ENCODE measurements at regions not wholly inside any gene's neighbourhood (a gene's known extent, or its start where the extent isn't known, plus 50 kb on each side); places are given as distances from the start of the nearest gene placed in this dataset.

- TF ChIP-seq BHLHE40 (IDR thresholded peaks at IDR 0.05; ENCODE audit: borderline replicate concordance) = no peak
- TF ChIP-seq SP1 (IDR thresholded peaks at IDR 0.05) = no peak
- no peak for TF ChIP-seq NFRKB (IDR thresholded peaks at IDR 0.05)
- no peak for TF ChIP-seq LEF1 (IDR thresholded peaks at IDR 0.05; ENCODE audit: borderline replicate concordance)
- TF ChIP-seq FOXK2 (IDR thresholded peaks at IDR 0.05) = no peak
- TF ChIP-seq ELF4 (IDR thresholded peaks at IDR 0.05) = no peak
- no peak for TF ChIP-seq L3MBTL2 (conservative IDR thresholded peaks at IDR 0.05)
- TF ChIP-seq FOXA1 (IDR thresholded peaks at IDR 0.05) = no peak
- ChIA-PET POLR2A (no interaction called here), CTCF (no interaction called here)
- no peak for DNase-seq (ENCODE audit: extremely low spot score)
Measured at GRCh38 chr5:4156889-4157288, 561.3 kb downstream of the IRX1 start.

DNA sequence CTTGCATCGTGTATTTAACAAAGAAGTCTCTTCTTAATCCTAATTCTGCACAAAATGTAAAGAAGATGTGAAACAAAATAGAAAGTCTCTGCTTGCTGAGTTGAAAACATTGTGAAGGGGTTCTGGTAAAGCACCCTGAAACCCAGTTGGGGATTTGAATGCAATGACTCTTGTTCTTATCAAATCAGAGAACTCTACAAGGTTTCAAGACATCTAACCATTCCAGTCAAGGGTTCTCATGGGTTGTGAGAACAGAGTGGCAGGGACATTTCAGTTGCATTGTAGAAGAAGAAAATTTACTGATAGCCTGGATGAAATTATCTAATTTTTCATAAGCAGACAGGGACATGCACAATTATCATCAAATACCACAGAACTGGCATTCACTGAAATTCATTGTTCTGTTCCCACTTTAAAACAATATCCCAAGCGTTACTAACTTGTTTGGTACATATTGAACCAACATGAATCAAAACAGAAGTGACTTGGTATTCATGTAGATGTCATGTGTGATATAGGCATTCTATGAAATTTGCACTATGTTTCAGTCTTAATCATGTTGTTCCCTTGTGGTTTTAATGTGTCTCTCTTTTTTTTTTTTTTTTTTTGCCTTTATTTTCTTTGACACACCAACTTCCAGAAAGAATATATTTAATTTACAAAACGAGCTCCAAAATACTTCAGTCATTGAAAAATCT, 563.3 kb downstream of the IRX1 start:
- ChIA-PET CTCF (no interaction called here), POLR2A (no interaction called here)
- no peak for TF ChIP-seq HDGF (IDR thresholded peaks at IDR 0.05; ENCODE audit: borderline replicate concordance)
- TF ChIP-seq ZNF384 (IDR thresholded peaks at IDR 0.05) = no peak
- no peak for TF ChIP-seq L3MBTL2 (conservative IDR thresholded peaks at IDR 0.05)
- TF ChIP-seq SP1 (IDR thresholded peaks at IDR 0.05) = no peak
- no peak for TF ChIP-seq FOXK2 (IDR thresholded peaks at IDR 0.05)
- no peak for TF ChIP-seq NFRKB (IDR thresholded peaks at IDR 0.05)
- no peak for TF ChIP-seq ARNT (IDR thresholded peaks at IDR 0.05)
- no peak for TF ChIP-seq LEF1 (IDR thresholded peaks at IDR 0.05; ENCODE audit: borderline replicate concordance)
- TF ChIP-seq, protein P1, sequence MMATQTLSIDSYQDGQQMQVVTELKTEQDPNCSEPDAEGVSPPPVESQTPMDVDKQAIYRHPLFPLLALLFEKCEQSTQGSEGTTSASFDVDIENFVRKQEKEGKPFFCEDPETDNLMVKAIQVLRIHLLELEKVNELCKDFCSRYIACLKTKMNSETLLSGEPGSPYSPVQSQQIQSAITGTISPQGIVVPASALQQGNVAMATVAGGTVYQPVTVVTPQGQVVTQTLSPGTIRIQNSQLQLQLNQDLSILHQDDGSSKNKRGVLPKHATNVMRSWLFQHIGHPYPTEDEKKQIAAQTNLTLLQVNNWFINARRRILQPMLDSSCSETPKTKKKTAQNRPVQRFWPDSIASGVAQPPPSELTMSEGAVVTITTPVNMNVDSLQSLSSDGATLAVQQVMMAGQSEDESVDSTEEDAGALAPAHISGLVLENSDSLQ (IDR thresholded peaks at IDR 0.05) = no peak
- no peak for TF ChIP-seq BHLHE40 (IDR thresholded peaks at IDR 0.05; ENCODE audit: borderline replicate concordance)
- no peak for TF ChIP-seq CTBP1 (IDR thresholded peaks at IDR 0.05; ENCODE audit: borderline replicate concordance)
- no peak for TF ChIP-seq FOXM1 (IDR thresholded peaks at IDR 0.05; ENCODE audit: borderline replicate concordance)
- no peak for TF ChIP-seq TARDBP (IDR thresholded peaks at IDR 0.05)
- TF ChIP-seq SUZ12 (IDR thresholded peaks at IDR 0.05) = no peak
- TF ChIP-seq FOXA1 (IDR thresholded peaks at IDR 0.05) = no peak
- no peak for TF ChIP-seq ELF4 (IDR thresholded peaks at IDR 0.05)
- no peak for DNase-seq (ENCODE audit: extremely low spot score)

DNA sequence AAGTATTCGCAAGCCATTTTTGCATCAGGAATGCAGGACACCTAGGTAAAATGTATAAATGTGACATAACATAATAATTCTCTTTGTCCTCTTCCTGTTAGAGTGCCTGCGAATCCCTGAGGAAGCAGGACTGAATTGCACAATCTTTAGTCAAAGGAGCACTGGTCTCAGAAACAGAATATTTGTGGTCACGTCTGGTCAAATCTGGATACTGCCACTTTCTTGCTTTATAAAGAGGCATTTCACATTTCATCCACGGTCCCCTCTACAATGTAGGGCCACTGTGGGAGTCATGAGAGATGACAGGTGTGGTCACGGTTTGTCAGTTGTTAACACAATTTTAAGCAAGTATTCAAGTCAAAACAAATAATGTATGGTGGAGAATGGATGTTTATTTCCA, 564.0 kb downstream of the IRX1 start:
- CTCF ChIA-PET = no interaction called here
- TF ChIP-seq, protein P1 (IDR thresholded peaks at IDR 0.05) = no peak
- no peak for TF ChIP-seq ZNF384 (IDR thresholded peaks at IDR 0.05)
- no peak for TF ChIP-seq ELF4 (IDR thresholded peaks at IDR 0.05)
- no peak for TF ChIP-seq ARNT (IDR thresholded peaks at IDR 0.05)
- no peak for TF ChIP-seq L3MBTL2 (conservative IDR thresholded peaks at IDR 0.05)
- no peak for TF ChIP-seq CTBP1 (IDR thresholded peaks at IDR 0.05; ENCODE audit: borderline replicate concordance)
- no peak for TF ChIP-seq SP1 (IDR thresholded peaks at IDR 0.05)
- no peak for TF ChIP-seq BHLHE40 (IDR thresholded peaks at IDR 0.05; ENCODE audit: borderline replicate concordance)
- TF ChIP-seq FOXM1 (IDR thresholded peaks at IDR 0.05; ENCODE audit: borderline replicate concordance) = no peak
- TF ChIP-seq SUZ12 (IDR thresholded peaks at IDR 0.05) = no peak
- no peak for TF ChIP-seq LEF1 (IDR thresholded peaks at IDR 0.05; ENCODE audit: borderline replicate concordance)
- TF ChIP-seq FOXA1 (IDR thresholded peaks at IDR 0.05) = no peak
- TF ChIP-seq TARDBP (IDR thresholded peaks at IDR 0.05) = no peak
- TF ChIP-seq FOXK2 (IDR thresholded peaks at IDR 0.05) = no peak
- TF ChIP-seq HDGF (IDR thresholded peaks at IDR 0.05; ENCODE audit: borderline replicate concordance) = no peak
- no peak for TF ChIP-seq NFRKB (IDR thresholded peaks at IDR 0.05)
- DNase-seq (ENCODE audit: extremely low spot score) = no peak
- POLR2A ChIA-PET = no interaction called here

GRCh38 chr5:4164167-4164566, 568.5 kb downstream of the IRX1 start:
- ChIA-PET POLR2A (no interaction called here), CTCF (no interaction called here)
- TF ChIP-seq FOXK2 (IDR thresholded peaks at IDR 0.05) (no peak), TARDBP (IDR thresholded peaks at IDR 0.05) (no peak), FOXA1 (IDR thresholded peaks at IDR 0.05) (no peak), BHLHE40 (IDR thresholded peaks at IDR 0.05; ENCODE audit: borderline replicate concordance) (no peak), CTBP1 (IDR thresholded peaks at IDR 0.05; ENCODE audit: borderline replicate concordance) (no peak), SUZ12 (IDR thresholded peaks at IDR 0.05) (no peak), SP1 (IDR thresholded peaks at IDR 0.05) (no peak), ZNF384 (IDR thresholded peaks at IDR 0.05) (no peak), L3MBTL2 (conservative IDR thresholded peaks at IDR 0.05) (no peak), LEF1 (IDR thresholded peaks at IDR 0.05; ENCODE audit: borderline replicate concordance) (no peak), ARNT (IDR thresholded peaks at IDR 0.05) (no peak), NFRKB (IDR thresholded peaks at IDR 0.05) (no peak), ELF4 (IDR thresholded peaks at IDR 0.05) (no peak), HDGF (IDR thresholded peaks at IDR 0.05; ENCODE audit: borderline replicate concordance) (no peak), FOXM1 (IDR thresholded peaks at IDR 0.05; ENCODE audit: borderline replicate concordance) (no peak)
- TF ChIP-seq, protein P1 (IDR thresholded peaks at IDR 0.05) = no peak
- DNase-seq (ENCODE audit: extremely low spot score) = no peak

- POLR2A ChIA-PET = no interaction called here
- CTCF ChIA-PET = interaction anchor here (0.6 kb wide), 1 partner anchor 37 kb away, joined by 3 read pairs; no protein-coding TSS in a partner anchor
- DNase-seq (ENCODE audit: extremely low spot score) = no peak
- TF ChIP-seq ELF4 (IDR thresholded peaks at IDR 0.05) = no peak
- TF ChIP-seq FOXK2 (IDR thresholded peaks at IDR 0.05) = no peak
- no peak for TF ChIP-seq HDGF (IDR thresholded peaks at IDR 0.05; ENCODE audit: borderline replicate concordance)
- TF ChIP-seq CTBP1 (IDR thresholded peaks at IDR 0.05; ENCODE audit: borderline replicate concordance) = no peak
- TF ChIP-seq L3MBTL2 (conservative IDR thresholded peaks at IDR 0.05) = no peak
- TF ChIP-seq SP1 (IDR thresholded peaks at IDR 0.05) = no peak
- TF ChIP-seq TARDBP (IDR thresholded peaks at IDR 0.05) = no peak
- no peak for TF ChIP-seq SUZ12 (IDR thresholded peaks at IDR 0.05)
- no peak for TF ChIP-seq BHLHE40 (IDR thresholded peaks at IDR 0.05; ENCODE audit: borderline replicate concordance)
- no peak for TF ChIP-seq FOXA1 (IDR thresholded peaks at IDR 0.05)
- TF ChIP-seq NFRKB (IDR thresholded peaks at IDR 0.05) = no peak
- TF ChIP-seq, protein P1 (IDR thresholded peaks at IDR 0.05) = no peak
- TF ChIP-seq LEF1 (IDR thresholded peaks at IDR 0.05; ENCODE audit: borderline replicate concordance) = no peak
- no peak for TF ChIP-seq ZNF384 (IDR thresholded peaks at IDR 0.05)
- TF ChIP-seq FOXM1 (IDR thresholded peaks at IDR 0.05; ENCODE audit: borderline replicate concordance) = no peak
- TF ChIP-seq ARNT (IDR thresholded peaks at IDR 0.05) = no peak
Measured at GRCh38 chr5:4180703-4181102, 585.1 kb downstream of the IRX1 start.

All from HEK293T (cell line).